ENCODE measurements at regions not wholly inside any gene's neighbourhood (a gene's known extent, or its start where the extent isn't known, plus 50 kb on each side); places are given as distances from the start of the nearest gene placed in this dataset.

DNA sequence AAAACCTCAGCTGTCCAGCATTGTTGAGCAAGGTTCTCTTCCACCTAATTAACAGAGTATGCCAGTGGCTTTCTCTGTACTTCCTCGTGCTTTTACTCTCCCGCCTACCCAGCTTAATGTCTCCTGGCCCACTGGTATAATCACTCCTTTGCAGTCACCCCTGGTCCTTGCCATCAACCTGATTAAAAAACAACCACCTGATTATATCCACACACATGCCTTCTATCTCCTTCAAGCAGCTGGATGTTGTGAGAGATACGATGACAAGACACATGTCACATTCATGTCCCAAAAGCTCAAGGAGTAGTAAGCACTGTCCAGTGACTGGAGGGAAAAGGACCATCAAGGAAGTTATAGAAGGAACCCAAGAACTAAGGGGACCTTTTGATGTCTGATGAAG lies 241.3 kb upstream of the GRIP1 start:
- intact Hi-C loops (cut with micrococcal nuclease) = no loop called here
- DNase-seq = no peak
- no peaks in the 10 kb centered on the region for H3K4me1 ChIP-seq
- TF ChIP-seq, protein P1, sequence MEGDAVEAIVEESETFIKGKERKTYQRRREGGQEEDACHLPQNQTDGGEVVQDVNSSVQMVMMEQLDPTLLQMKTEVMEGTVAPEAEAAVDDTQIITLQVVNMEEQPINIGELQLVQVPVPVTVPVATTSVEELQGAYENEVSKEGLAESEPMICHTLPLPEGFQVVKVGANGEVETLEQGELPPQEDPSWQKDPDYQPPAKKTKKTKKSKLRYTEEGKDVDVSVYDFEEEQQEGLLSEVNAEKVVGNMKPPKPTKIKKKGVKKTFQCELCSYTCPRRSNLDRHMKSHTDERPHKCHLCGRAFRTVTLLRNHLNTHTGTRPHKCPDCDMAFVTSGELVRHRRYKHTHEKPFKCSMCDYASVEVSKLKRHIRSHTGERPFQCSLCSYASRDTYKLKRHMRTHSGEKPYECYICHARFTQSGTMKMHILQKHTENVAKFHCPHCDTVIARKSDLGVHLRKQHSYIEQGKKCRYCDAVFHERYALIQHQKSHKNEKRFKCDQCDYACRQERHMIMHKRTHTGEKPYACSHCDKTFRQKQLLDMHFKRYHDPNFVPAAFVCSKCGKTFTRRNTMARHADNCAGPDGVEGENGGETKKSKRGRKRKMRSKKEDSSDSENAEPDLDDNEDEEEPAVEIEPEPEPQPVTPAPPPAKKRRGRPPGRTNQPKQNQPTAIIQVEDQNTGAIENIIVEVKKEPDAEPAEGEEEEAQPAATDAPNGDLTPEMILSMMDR (IDR thresholded peaks at IDR 0.05; ENCODE audit: borderline replicate concordance) = no peak
- H3K27ac ChIP-seq (replicated peaks) = no peak overlapping the region
- no peak overlapping the region for H3K4me3 ChIP-seq
- no peaks in the 10 kb centered on the region for H3K36me3 ChIP-seq
- no peaks in the 10 kb centered on the region for H3K9me3 ChIP-seq (replicated peaks)
- peaks cover 4% of the 10 kb centered on the region for H3K27me3 ChIP-seq (ENCODE audit: low read depth)

DNA sequence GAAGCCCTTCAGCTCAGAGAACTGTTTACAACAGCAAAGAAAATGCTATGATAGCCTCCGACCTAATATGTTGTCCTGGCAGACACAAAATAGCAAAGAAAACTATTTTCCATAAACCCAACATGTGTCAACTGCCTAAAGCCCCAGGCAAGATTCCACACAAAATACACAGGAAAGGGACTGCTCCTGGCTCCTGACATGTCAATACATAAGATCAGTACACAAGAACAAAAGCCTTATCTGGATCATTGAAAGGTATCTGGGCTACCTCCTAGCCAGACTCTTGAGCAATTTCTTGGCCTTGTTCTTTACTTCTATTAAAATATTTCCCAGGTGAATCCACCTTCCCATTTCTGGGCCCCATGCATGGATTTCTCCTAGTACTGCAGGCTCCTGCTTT lies 242.3 kb upstream of the GRIP1 start:
- Histone ChIP-seq H3K4me3 (no peak overlapping the region), H3K27me3 (ENCODE audit: low read depth) (peaks cover 4% of the 10 kb centered on the region), H3K27ac (replicated peaks) (no peak overlapping the region), H3K36me3 (no peaks in the 10 kb centered on the region), H3K4me1 (no peaks in the 10 kb centered on the region), H3K9me3 (replicated peaks) (no peaks in the 10 kb centered on the region)
- intact Hi-C loops (cut with micrococcal nuclease) = no loop called here
- TF ChIP-seq, protein P1 (IDR thresholded peaks at IDR 0.05; ENCODE audit: borderline replicate concordance) = no peak
- DNase-seq = no peak

DNA sequence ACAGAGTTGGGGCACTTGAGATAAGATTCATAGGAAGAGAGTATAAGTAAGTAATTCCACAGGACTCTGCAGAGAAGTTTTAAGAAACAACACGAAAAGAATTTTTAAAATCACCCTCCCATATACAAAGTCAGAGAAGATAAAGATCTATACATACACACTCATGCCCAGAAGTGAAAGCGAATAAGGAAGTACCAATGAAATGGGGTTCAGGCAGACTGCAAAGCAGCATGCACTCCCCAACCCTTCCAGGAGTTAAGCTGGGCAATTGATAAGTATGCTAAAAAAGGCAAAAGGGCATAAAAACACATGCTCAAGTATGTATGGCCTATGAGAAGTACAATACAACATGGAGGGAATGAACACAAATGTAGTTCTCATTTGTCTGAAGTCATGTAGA lies 246.2 kb upstream of the GRIP1 start:
- H3K27me3 ChIP-seq (ENCODE audit: low read depth) = peaks cover 4% of the 10 kb centered on the region
- TF ChIP-seq, protein P1 (IDR thresholded peaks at IDR 0.05; ENCODE audit: borderline replicate concordance) = no peak

DNA sequence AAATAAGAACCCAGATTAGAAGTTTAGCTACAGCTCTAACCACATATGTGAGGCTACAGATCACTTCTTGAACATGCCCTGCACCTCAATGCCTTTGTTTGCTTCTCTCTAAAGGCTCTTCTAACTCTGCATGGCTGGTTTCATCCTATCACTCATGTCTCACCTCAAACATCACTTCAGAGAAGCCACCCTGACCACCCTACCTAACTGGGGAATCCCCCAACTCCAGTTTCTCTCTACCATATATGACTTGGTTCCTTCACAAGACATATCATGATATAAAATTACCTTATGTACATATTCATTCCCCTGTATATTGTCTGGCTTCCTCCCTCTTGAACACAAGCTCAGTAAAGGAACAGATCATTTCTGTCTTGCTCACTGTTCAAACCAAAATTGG lies 250.2 kb upstream of the GRIP1 start:
- H3K9me3 ChIP-seq (replicated peaks) = no peaks in the 10 kb centered on the region
- no peaks in the 10 kb centered on the region for H3K27me3 ChIP-seq (ENCODE audit: low read depth)
- DNase-seq = no peak
- H3K36me3 ChIP-seq = no peaks in the 10 kb centered on the region
- intact Hi-C loops (cut with micrococcal nuclease) = no loop called here
- no peaks in the 10 kb centered on the region for H3K4me1 ChIP-seq
- TF ChIP-seq, protein P1 (IDR thresholded peaks at IDR 0.05; ENCODE audit: borderline replicate concordance) = no peak
- H3K27ac ChIP-seq (replicated peaks) = no peak overlapping the region
- H3K4me3 ChIP-seq = no peak overlapping the region

More for the DNA sequence above, 246.2 kb upstream of the GRIP1 start:
- H3K4me1 ChIP-seq = no peaks in the 10 kb centered on the region
- no peaks in the 10 kb centered on the region for H3K36me3 ChIP-seq
- H3K27ac ChIP-seq (replicated peaks) = no peak overlapping the region
- no peaks in the 10 kb centered on the region for H3K9me3 ChIP-seq (replicated peaks)
- intact Hi-C loops (cut with micrococcal nuclease) = no loop called here
- no peak overlapping the region for H3K4me3 ChIP-seq
- no peak for DNase-seq

DNA sequence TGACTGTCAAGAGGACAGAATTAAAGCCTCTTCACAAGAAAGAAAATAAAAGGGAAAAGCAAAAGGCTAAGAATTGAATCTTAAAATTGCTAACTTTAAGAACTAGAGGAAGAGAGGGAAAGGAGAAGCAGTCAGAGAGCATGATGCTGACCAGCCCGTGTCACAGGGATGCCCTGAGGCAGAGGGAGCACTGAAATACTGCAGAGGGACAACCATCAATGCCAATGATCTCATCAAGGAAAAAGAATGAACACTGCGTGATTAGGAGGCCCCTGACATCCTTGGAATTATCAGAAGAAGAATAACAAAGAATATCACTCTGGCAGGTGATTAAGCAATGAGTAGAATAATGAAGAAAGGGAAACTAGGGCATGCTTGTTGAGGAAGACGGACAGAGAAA lies 252.2 kb upstream of the GRIP1 start:
- no peaks in the 10 kb centered on the region for H3K27me3 ChIP-seq (ENCODE audit: low read depth)
- no peaks in the 10 kb centered on the region for H3K4me1 ChIP-seq
- H3K4me3 ChIP-seq = no peak overlapping the region
- no peak overlapping the region for H3K27ac ChIP-seq (replicated peaks)
- H3K36me3 ChIP-seq = no peaks in the 10 kb centered on the region
- TF ChIP-seq, protein P1 (IDR thresholded peaks at IDR 0.05; ENCODE audit: borderline replicate concordance) = no peak
- intact Hi-C loops (cut with micrococcal nuclease) = no loop called here
- H3K9me3 ChIP-seq (replicated peaks) = no peaks in the 10 kb centered on the region
- DNase-seq = no peak

DNA sequence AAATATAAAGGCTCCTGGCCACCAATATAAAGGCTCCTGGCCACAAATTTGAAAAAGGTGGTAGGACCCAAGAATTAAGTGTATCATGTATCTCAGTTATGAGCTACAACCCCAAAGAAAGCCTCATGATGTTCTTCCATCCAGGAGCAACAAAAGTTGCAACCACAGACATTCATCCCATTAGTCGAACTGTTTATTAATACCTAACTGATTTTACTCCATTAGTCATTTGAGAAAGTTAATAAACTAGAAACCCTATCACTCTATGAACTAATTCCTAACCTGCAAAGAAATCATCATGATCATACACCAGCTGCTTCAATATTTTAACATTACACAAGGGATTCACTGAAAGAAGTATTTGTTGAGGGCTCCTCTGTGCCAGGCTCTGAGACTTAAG lies 253.2 kb upstream of the GRIP1 start:
- Histone ChIP-seq H3K4me3 (no peak overlapping the region), H3K27me3 (ENCODE audit: low read depth) (no peaks in the 10 kb centered on the region), H3K36me3 (no peaks in the 10 kb centered on the region), H3K27ac (replicated peaks) (no peak overlapping the region), H3K4me1 (no peaks in the 10 kb centered on the region), H3K9me3 (replicated peaks) (no peaks in the 10 kb centered on the region)
- TF ChIP-seq, protein P1 (IDR thresholded peaks at IDR 0.05; ENCODE audit: borderline replicate concordance) = no peak
- intact Hi-C loops (cut with micrococcal nuclease) = no loop called here
- DNase-seq = no peak

Data from left ventricle myocardium inferior (tissue), 1 donor.